ENCODE measurements at regions not wholly inside any gene's neighbourhood (a gene's known extent, or its start where the extent isn't known, plus 50 kb on each side); places are given as distances from the start of the nearest gene placed in this dataset.

- TF ChIP-seq, protein P1, sequence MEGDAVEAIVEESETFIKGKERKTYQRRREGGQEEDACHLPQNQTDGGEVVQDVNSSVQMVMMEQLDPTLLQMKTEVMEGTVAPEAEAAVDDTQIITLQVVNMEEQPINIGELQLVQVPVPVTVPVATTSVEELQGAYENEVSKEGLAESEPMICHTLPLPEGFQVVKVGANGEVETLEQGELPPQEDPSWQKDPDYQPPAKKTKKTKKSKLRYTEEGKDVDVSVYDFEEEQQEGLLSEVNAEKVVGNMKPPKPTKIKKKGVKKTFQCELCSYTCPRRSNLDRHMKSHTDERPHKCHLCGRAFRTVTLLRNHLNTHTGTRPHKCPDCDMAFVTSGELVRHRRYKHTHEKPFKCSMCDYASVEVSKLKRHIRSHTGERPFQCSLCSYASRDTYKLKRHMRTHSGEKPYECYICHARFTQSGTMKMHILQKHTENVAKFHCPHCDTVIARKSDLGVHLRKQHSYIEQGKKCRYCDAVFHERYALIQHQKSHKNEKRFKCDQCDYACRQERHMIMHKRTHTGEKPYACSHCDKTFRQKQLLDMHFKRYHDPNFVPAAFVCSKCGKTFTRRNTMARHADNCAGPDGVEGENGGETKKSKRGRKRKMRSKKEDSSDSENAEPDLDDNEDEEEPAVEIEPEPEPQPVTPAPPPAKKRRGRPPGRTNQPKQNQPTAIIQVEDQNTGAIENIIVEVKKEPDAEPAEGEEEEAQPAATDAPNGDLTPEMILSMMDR (IDR thresholded peaks at IDR 0.05; ENCODE audit: insufficient read depth, low read length, poor library complexity, severe bottlenecking): no peak
- TF ChIP-seq EZH2phosphoT487 (conservative IDR thresholded peaks at IDR 0.05; ENCODE audit: low read length): no peak
- H3K4me2 ChIP-seq (ENCODE audit: low read depth, low read length, poor library complexity, severe bottlenecking): no peak overlapping the region
- H3K9me2 ChIP-seq (replicated peaks; ENCODE audit: insufficient read depth, low read length): no peaks in the 10 kb centered on the region
- no peaks in the 10 kb centered on the region for H4K20me1 ChIP-seq (ENCODE audit: low read depth, low read length)
- no peak overlapping the region for H3K4me3 ChIP-seq (ENCODE audit: insufficient read depth, low read length, poor library complexity, severe bottlenecking)
- no peaks in the 10 kb centered on the region for H3K79me2 ChIP-seq (ENCODE audit: insufficient read depth, low read length)
- no peaks in the 10 kb centered on the region for H3K9me3 ChIP-seq (ENCODE audit: insufficient read depth, low read length)
- no peak overlapping the region for H3K9ac ChIP-seq (ENCODE audit: low read length)
- no peaks in the 10 kb centered on the region for H3K36me3 ChIP-seq (ENCODE audit: low read length)
- H3K27ac ChIP-seq (ENCODE audit: low read depth, low read length): no peak overlapping the region
- H3K27me3 ChIP-seq (ENCODE audit: low read length): no peaks in the 10 kb centered on the region
- no peaks in the 10 kb centered on the region for H3F3A ChIP-seq (ENCODE audit: insufficient read depth)
- no peak overlapping the region for H2AFZ ChIP-seq (ENCODE audit: low read depth, low read length, severe bottlenecking)
Measured at GRCh38 chr12:46109343-46110222, 119.2 kb upstream of the SCAF11 start.

DNA sequence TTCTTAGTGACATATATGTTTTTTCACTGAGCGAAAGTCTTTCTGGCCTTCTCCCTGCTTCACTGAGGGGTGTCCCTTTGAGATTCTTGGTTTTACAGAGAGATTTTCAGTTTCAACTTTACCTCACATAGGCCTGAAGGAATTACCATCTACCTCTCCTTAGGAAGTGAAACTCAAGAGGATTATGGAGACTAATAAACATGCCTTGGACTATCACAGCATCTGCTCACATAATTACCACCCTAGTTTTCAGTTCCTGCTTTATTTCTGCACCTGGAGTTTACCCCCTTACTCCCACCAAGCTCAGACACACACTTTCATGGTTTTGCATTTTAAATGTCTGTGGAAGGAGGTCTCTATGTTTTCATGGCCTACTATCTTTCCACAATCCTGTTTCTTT lies 118.3 kb upstream of the SCAF11 start:
- TF ChIP-seq EZH2phosphoT487 (conservative IDR thresholded peaks at IDR 0.05; ENCODE audit: low read length): no peak
- TF ChIP-seq, protein P1 (IDR thresholded peaks at IDR 0.05; ENCODE audit: insufficient read depth, low read length, poor library complexity, severe bottlenecking): no peak
- Histone ChIP-seq H3K9ac (ENCODE audit: low read length) (no peak overlapping the region), H3K9me3 (ENCODE audit: insufficient read depth, low read length) (no peaks in the 10 kb centered on the region), H3K27me3 (ENCODE audit: low read length) (no peaks in the 10 kb centered on the region), H3K4me3 (ENCODE audit: insufficient read depth, low read length, poor library complexity, severe bottlenecking) (no peak overlapping the region), H3K4me2 (ENCODE audit: low read depth, low read length, poor library complexity, severe bottlenecking) (no peak overlapping the region), H3K9me2 (replicated peaks; ENCODE audit: insufficient read depth, low read length) (no peaks in the 10 kb centered on the region), H3K36me3 (ENCODE audit: low read length) (no peaks in the 10 kb centered on the region), H3F3A (ENCODE audit: insufficient read depth) (no peaks in the 10 kb centered on the region), H3K79me2 (ENCODE audit: insufficient read depth, low read length) (no peaks in the 10 kb centered on the region), H2AFZ (ENCODE audit: low read depth, low read length, severe bottlenecking) (no peak overlapping the region), H4K20me1 (ENCODE audit: low read depth, low read length) (no peaks in the 10 kb centered on the region), H3K27ac (ENCODE audit: low read depth, low read length) (no peak overlapping the region)

GRCh38 chr12:46107591-46107990 lies 117.2 kb upstream of the SCAF11 start:
- Histone ChIP-seq H3K4me3 (ENCODE audit: insufficient read depth, low read length, poor library complexity, severe bottlenecking) (no peak overlapping the region), H3F3A (ENCODE audit: insufficient read depth) (no peaks in the 10 kb centered on the region), H2AFZ (ENCODE audit: low read depth, low read length, severe bottlenecking) (no peak overlapping the region), H3K9me3 (ENCODE audit: insufficient read depth, low read length) (no peaks in the 10 kb centered on the region), H3K4me2 (ENCODE audit: low read depth, low read length, poor library complexity, severe bottlenecking) (no peak overlapping the region), H3K27me3 (ENCODE audit: low read length) (no peaks in the 10 kb centered on the region), H4K20me1 (ENCODE audit: low read depth, low read length) (no peaks in the 10 kb centered on the region), H3K79me2 (ENCODE audit: insufficient read depth, low read length) (no peaks in the 10 kb centered on the region), H3K9me2 (replicated peaks; ENCODE audit: insufficient read depth, low read length) (no peaks in the 10 kb centered on the region), H3K27ac (ENCODE audit: low read depth, low read length) (no peak overlapping the region), H3K9ac (ENCODE audit: low read length) (no peak overlapping the region), H3K36me3 (ENCODE audit: low read length) (no peaks in the 10 kb centered on the region)
- TF ChIP-seq, protein P1 (IDR thresholded peaks at IDR 0.05; ENCODE audit: insufficient read depth, low read length, poor library complexity, severe bottlenecking): no peak
- TF ChIP-seq EZH2phosphoT487 (conservative IDR thresholded peaks at IDR 0.05; ENCODE audit: low read length): no peak
